Fibroblast of skin of abdomen (primary cell): ENCODE measurements at regions not wholly inside any gene's neighbourhood (a gene's known extent, or its start where the extent isn't known, plus 50 kb on each side); places are given as distances from the start of the nearest gene placed in this dataset.

Source experiments
- DNase-seq: peaks from one replicate; pipeline ENCODE4 v3.0.0-alpha.2; 2013

DNA sequence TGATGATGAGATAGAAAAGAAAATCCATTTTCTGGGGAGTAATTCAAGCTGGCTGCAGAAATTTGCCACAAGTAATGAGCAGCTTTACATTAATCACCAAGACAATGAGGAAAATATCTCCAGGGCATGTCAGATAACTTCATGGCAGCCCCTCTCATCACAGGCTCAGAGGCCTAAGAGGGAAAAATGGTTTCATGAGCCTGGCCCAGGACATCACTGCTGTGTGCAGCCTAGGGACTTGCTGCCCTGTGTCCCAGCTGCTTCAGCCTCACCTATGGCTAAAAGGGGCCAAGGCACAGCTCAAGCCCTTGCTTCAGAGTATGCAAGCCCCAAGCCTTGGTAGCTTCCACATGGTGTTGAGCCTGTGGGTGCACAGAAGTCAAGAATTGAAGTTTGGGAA lies 161.7 kb downstream of the OPA1 start:
- no peak for DNase-seq

DNA sequence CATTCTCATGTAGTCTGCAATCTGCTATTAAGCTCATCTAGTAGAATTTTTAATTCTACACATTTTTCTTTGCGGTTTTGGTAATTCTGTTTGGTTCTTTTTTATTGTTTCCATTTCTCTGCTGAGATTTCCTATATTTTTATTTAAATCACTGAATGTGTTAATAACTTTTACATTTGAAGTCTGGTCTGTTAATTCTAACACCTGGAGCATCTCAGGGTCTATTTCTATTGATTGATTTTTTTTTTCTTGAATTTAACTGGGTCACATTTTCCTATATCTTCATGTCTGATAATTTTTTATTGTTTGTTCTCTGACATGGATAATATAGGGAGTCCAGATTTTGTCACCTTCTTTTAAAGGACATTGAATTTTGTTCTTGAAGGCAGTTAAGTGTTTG lies 163.5 kb downstream of the OPA1 start:
- DNase-seq: no peak

DNA sequence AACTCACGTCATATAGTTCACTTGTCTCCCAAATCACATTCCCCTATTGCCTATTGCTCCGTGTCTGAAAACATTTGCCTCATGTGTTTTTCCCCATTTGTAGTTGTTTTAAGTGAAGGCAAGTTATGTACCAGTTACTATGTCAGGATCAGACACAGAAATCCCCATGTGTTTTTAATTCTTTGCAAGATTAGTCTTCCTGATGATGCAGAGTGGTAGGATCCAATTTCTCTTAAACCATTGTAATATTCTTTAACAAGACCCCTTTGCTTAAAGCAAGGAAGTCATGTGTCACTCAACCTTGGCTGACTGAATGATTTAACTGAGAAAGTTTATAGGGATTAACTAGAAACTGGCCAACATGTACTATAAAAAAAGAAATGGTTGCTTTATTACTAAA lies 164.4 kb downstream of the OPA1 start:
- DNase-seq: peak; percentile 44

DNA sequence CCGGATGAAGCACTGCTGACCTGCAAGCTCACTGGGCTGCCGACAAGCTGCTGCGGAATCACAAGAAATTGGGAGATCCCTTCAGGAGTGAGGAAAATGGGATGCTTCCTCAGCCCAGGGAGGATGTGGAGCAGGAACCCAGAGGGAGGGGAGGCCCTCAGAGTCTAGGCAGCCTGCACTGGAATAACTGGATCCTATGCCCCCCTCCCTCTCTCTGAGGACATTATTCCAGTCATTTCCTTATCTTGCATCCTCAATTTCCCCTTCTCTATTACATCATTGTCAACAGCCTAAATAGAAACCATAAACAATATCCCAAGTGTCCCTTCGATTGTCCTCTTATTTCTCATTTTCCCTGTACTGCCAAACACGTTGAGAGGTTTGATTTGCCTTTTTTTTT lies 169.0 kb downstream of the OPA1 start:
- DNase-seq: no peak

DNA sequence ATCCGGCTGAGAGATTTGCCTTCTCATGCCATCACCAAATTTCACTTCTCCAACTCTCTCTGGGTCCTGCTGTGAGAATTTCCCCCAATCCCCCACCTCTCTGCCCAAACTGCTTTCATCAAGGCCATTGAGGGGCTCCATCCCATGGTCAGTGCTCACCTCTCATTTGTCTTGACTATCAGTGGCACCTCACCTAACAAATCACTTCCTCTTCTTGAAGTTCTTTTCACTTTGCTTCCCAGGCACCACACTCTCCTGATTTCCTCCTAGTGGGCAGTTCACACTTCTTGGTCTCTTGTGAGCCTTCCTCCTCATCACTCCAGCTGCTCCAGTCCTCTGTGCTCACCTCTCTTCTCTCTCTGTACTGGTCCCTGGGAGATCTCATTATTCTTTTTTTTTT lies 169.6 kb downstream of the OPA1 start:
- no peak for DNase-seq

DNA sequence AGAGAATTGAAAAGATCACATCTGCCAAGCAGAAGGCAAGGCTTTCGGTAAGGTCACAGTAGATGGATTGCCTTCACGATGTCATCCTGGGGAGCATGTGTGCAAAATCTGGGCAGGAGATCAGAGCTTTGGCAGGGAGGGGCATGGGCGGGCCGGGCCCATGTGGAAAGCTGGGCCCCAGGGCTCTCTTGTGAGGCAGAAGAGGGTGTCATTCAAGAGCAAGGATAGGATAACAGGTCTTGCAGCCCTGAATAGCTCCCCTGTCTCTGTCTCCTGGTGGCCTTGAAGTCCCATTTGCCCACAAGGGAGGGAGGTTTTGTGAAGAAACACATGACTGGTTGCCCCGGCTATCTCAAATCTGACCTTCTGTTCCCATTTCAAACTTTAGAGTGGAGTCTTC lies 172.0 kb downstream of the OPA1 start:
- DNase-seq: no peak

DNA sequence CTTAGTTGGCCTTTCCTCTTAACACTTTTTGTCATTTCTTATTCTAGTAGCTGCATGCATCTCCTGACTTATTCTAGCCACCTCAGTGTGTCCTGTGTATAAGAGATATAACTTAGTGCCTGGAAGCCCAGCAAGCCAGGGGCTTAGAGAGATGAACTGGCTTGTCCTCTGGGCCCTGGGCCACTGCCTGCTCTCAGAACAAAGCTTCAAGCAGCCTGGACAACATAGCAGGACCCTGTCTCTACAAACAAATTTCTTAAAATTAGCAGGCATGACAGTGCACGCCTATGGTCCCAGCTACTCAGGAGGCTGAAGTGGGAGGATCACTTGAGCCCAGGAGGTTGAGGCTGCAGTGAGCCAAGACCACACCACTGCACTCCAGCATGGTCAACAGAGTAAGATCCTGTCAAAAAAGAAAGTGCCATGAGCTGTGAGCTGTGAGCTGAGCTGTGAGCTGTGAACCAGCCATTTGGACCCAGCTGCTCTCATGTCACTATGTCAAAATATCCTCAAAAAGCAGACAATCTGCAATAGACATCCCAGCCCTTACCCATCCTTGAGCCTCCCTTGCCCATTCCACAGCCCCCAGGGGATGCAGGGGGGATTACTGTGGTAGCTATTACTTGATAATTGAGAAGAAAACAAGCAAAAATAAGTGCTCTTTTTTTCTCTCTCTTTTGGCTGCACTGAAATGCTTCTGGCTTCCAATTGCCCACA lies 174.5 kb downstream of the OPA1 start:
- DNase-seq: no peak

DNA sequence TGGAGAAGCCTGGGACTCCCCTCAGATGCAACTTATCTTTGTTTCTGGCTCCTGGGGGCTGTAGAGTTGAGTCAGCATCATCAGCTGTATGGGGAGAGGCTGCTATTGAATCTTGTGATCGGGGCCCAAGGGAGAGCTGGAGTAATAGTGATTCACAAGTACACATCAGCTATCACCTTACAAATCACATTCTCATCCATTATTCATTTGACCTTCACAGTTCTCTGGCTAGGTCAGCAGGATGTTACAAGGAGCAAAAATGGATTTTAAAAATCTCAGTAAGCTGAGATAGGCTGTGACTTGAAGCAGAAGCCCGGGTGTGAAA lies 175.0 kb downstream of the OPA1 start:
- DNase-seq: peak; percentile 85

DNA sequence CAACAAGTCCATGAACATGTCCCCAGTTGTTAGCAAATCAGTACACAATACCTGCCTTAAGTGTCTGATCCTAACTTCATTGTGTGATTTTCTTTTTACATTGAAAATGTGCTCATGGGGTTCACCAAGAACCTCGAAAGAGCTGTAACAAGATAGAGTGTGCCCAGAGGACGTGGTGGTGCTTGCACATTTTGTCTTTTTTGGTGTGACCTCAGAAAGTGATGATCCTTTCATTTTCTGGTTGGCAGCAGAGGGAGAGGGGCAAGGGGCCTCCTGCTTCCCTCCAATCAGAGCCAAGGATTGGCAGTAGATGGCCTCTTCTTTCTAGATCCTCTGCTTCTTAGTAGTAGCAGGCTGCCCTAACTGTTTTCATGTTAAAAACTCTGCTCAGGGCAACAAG lies 176.4 kb downstream of the OPA1 start:
- no peak for DNase-seq

DNA sequence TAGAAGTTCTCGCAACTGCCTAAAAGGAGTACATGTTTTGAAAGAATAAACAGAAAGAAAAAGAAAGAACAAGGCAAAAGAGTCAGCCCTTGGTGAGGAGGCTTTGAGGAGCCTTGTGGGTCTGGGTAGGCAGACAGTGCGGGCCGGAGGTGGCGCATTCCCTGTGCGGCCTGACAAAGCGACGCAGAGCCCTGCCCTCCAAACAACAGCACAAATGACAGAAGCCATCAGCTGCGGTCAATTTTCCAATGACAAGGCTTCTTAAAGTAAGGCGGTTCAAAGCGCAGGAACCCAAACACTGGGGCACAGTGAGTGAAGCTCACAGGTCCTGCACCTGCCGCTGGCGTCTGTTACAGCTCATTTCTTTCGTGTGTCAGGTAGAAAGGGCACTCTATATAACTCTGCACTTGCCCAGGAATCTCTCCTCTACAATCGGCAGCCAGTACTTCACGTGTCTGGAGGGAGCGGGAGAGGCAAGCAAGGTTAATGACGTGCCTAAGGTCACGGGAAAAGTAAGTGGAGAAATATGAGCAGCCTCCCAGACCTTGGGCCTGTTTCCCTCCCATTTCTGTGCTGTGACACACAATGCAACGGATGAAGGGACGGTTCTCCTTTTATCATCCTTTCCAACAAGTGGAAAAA lies 178.1 kb downstream of the OPA1 start:
- DNase-seq: no peak

DNA sequence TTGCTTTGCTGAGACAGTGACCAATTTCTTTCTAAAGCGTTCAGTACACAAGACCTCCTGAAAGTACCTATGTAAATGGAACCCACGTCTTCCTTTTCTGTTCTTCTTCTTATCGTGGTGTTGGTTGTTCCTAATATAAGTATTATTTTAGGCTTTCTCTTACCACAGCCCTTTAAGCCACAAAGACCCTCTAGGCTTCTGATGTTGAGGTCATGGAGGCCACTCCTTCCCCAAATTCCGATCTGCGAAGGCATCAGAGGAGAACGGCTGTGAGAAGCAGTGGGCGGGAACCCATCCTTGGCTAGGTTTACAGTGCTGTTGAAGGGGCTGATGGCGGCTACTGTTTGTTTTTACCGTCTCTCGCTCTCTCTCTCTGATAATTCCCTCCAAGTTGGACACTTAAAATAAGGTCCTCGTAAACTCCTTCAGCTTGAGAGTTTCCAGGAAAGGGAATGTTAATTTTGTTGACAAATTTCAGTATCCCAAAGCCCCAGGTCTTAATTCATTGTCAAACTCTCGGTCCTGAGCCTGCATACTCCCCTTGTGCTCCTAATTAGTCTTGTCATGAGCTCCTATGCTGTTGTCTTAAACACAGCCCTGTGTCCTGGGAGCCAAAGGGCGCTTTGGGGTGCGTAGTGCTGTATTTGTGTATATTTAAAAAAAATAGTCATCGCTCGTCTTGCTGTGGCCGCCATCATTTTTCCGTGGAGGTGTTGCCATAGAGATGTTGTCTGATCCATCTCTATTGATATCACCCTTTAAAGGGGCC lies 178.8 kb downstream of the OPA1 start:
- no peak for DNase-seq

DNA sequence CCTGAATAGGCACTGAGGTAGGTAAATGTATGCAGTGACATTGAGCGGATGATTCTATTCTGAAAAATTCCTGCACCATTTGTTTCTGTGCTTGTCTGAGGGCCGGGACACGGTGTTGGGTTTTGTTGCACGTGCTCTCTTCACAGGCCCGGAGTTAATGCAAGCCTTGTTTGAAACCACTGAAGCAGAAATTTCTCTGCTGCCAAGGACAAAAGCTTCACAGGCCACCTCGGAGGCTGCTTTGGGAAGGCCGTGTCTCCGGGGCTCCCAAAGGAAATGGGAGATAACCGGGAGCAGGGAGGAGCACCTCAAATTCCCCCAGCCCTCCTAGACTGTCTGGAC lies 179.4 kb downstream of the OPA1 start:
- no peak for DNase-seq

DNA sequence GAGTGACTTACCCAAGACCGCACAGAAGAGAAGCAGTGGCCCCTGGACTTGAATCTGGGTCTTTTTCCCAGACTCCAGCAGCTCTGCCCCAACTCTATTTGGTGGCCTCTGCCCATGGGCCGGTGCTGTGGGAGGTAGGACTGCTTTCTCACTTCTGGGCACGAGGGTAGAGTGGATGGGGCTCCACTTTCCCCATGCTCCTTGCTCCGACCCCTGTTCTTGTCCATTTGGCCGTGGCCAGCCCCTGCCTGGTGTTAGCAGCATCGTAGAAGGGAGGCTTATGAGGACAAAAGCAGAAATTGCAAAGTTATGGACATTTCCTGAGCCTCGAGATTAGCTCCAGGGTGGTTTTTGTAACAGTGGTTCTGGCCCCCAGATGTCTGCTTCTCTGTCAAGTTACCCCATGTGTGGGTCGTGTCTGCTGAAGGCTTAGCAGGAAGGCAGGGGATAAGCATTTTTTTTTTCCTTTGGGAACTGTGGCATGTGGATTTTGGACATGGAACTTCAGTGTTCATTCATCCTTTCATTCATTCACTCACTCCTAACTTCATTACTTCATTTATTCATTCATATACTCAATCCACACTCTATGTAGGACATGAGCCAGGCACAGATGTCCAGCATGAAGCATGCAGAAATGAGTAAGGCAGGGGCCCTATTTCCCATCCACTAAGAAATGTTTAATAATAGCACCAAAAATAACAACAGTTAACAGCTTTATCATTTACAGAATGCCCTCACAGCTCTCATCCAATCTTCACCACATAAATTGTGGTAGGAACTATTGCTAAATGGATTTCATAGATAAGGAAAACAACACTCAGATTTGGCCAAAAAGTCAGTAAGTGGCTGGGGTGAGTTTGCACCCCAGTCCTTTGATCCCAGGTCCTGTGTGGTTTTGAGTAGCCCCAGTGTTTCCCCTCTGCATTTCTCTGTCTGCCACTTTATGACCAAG lies 180.5 kb downstream of the OPA1 start:
- no peak for DNase-seq

DNA sequence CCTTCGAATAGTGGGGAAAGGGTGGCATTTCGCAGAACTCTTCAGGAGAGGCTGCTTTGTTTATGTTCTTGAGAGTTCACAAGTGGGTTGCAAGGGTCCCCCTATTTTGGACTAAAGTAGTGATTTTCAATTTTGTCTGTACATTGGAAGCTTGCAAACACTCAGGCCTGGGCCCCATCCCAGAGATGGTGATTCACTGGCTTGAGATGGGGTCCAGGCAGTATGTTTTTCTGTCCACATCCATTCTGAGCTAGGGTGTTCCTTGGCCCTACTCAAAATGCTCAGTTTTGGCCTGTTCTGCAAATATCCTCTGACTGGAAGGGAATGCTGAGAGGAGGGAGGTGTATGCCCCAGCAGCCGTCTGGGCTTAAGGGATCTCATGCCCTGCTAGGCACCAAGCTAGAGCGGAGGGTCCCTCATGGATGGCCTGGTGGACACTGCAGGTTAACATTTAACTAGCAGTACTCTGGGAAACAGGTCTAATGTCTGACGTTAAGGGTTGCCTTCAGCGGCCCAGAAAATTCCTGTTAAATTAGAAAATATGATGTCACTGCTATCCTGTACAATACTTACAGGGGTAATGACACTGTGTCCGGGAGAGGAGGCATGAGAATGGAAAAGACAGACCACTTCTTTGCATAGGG lies 181.4 kb downstream of the OPA1 start:
- DNase-seq: no peak

DNA sequence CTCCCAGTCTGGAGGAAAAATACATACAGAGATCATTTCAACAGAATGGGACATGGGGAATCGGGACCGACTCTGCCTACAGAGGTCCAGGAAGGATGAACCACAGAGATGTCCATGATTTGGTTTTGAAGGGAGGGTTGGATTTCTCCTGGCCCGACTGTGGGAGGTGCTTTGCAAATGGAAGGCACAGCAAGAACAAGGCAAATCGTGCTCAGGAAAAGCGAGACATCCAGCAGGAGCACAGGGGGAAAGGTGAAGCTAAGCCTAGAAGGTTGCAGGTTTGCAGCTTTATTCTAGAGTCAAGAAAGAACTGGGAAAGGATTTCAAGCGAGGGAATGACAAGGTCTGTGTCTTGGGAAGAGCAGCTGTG lies 181.9 kb downstream of the OPA1 start:
- no peak for DNase-seq

DNA sequence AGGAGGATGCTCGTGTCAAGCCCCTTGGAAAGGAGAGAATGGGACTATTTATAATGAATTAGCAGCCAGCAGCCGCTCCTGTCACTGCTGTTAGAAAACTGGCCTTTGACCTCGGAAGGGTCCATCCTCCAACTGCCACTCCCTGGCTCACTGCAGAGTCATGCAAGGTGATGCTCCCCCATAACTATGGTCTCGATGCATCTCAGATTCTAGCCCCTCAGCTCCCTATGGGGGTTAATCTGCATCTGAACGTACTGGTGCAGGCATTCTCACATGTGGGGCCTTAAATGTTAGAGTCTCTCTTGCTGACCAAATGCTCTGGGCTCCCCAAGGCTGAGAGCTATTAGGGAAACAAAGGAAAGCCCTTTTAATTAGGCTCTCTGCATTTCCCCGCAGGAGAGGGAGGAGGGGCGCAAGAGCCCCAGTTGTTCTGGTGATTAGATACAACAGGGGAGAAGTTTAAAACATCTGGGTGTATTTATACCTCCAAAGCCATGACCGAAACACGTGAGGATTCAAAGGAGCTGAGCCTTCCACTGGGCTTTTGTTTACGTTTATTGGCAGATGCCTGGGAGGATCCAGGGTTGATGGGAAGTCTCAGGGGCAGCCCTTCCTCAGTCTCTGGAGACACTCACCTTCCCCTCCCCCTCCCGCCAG lies 182.5 kb downstream of the OPA1 start:
- no peak for DNase-seq

DNA sequence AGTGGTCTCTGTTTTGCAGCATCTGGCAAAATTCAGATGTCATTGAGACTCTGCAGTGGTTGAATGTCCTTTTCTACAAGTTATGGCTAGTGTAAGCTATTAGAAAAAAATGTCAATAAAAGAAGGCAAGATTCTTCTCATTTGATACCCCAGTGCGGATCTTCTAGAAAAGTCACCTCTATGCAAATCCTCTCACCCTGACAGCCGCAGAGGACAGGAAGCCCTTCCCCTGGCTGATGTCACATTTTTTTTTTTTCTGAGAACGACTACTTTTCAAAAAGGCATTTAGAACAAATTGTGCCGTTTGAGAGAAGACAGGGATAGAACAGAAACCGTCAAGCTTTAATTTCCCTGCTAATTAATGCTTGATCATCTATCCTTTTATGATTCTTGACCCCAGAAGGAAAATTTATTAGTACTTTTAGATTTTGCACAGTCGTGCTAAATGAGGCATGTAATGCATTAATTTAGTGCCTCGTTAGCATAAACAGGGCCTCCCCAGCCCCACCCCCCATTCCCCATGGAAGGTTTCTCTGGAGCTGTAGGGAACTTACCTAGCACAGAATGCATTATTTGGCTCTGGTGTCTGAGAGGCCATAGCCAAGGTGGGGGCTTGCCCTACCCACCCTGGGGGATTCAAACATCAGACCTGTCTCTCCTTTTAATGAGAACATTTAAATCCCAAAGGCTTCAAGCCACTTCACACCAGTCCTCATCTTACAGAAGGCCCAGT lies 183.8 kb downstream of the OPA1 start:
- DNase-seq: no peak

DNA sequence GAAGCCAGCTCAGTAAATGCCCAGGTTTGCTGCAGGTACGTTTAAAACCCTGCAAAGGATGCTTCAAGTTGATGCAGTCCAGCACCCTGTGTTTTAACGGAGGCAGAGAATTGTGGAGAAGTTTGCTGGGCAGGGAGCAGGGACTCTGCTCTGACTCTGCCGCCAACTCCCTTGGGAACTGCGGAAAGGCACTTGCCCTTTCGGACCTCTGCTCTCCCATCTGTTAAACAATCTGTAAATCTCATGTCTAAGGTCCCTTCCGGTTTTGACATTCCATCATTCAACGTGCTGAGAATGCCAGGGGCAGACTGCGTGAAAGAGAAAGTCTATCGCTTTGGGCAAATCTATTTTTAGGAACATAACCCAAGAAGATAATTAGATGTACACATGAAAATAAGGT lies 184.5 kb downstream of the OPA1 start:
- DNase-seq: no peak

DNA sequence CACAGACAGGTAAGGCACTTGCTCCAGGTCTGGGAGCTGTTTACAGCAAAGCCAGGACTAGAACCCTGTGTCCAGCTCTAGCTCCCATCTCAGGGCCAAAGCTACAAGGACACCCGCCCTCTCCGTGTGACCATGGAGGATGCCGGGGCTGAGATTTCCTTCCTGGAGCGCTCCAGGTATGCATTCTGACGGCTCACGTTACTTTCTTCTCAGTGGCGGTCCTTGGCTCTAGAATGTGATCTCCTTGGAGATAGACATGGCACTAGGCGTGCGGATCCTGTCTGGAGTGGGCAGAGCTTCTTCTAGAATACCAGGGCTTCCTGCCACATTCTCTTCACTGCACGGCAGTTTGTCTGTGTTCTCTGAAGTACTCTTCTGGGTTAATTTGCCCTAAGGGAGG lies 185.7 kb downstream of the OPA1 start:
- DNase-seq: no peak

DNA sequence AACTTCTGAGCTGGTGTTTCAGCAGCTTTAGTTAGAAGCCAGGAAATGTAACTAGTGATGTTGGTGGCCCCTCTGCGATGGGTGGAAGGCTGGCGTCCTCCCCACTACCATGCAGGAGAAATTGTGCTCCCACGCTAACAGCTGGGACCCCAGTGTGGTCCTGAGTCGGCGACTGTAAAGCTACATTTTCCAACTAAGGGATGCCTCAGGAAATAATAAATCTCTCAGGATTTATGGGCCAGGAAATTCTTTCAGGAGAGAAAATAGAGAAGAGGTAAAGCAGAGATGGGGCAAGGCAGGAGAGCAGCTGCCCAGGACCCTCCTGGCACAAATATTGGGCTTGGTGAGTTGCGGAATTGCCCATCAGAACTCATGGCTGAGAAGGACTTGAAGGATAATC lies 186.9 kb downstream of the OPA1 start:
- DNase-seq: no peak

DNA sequence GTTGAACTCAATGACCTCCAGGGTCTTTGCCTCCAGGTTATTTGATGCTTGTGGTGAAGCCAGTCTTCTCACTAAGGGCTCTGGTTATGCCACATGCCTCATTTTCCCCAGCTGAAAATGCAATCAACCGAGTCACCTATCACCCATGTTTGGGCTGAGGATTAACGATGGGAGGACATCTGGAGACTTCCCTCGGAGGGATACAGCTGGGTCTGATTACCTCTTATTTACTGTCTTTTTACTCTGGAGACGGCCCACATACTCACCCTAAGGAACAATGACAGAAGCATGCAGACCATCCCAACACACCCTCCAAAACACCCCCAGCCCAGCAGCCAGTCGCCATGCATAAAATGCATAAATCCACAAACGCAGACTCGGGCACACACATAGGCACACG lies 187.4 kb downstream of the OPA1 start:
- DNase-seq: peak; percentile 61
